ENCODE measurements at regions not wholly inside any gene's neighbourhood (a gene's known extent, or its start where the extent isn't known, plus 50 kb on each side); places are given as distances from the start of the nearest gene placed in this dataset.

- DNase-seq = no peak
These were observed 620.0 kb upstream of the B3GALT2 start for GRCh38 chr1:193806079-193807048.

GRCh38 chr1:193799948-193800690 lies 613.7 kb upstream of the B3GALT2 start:
- peak; percentile 19 for DNase-seq

- DNase-seq = no peak
These were observed 613.0 kb upstream of the B3GALT2 start for GRCh38 chr1:193799371-193799770.

- no peak for DNase-seq
These were observed 607.8 kb upstream of the B3GALT2 start for GRCh38 chr1:193794239-193794638.

- no peak for DNase-seq
These were observed 605.3 kb upstream of the B3GALT2 start for GRCh38 chr1:193791746-193792145.

GRCh38 chr1:193787061-193787460 lies 600.6 kb upstream of the B3GALT2 start:
- DNase-seq = no peak

GRCh38 chr1:193785850-193786420 lies 599.5 kb upstream of the B3GALT2 start:
- DNase-seq = no peak

- no peak for DNase-seq
These were observed 588.3 kb upstream of the B3GALT2 start for GRCh38 chr1:193774536-193775323.

- no peak for DNase-seq
These were observed 585.2 kb upstream of the B3GALT2 start for GRCh38 chr1:193771596-193771995.

- DNase-seq = no peak
These were observed 583.2 kb upstream of the B3GALT2 start for GRCh38 chr1:193769651-193770050.

- DNase-seq = no peak
These were observed 581.5 kb upstream of the B3GALT2 start for GRCh38 chr1:193767886-193768285.

GRCh38 chr1:193766329-193766728 lies 579.9 kb upstream of the B3GALT2 start:
- DNase-seq = no peak

GRCh38 chr1:193763266-193763665 lies 576.9 kb upstream of the B3GALT2 start:
- no peak for DNase-seq

- no peak for DNase-seq
These were observed 575.8 kb upstream of the B3GALT2 start for GRCh38 chr1:193762236-193762635.

GRCh38 chr1:193755441-193755840 lies 569.0 kb upstream of the B3GALT2 start:
- DNase-seq = no peak

- no peak for DNase-seq
These were observed 568.5 kb upstream of the B3GALT2 start for GRCh38 chr1:193754732-193755427.

GRCh38 chr1:193754151-193754550 lies 567.7 kb upstream of the B3GALT2 start:
- no peak for DNase-seq

- no peak for DNase-seq
These were observed 566.8 kb upstream of the B3GALT2 start for GRCh38 chr1:193753038-193753756.

GRCh38 chr1:193749868-193750267 lies 563.5 kb upstream of the B3GALT2 start:
- no peak for DNase-seq

- DNase-seq = no peak
These were observed 561.2 kb upstream of the B3GALT2 start for GRCh38 chr1:193747579-193747978.

- DNase-seq = no peak
These were observed 554.8 kb upstream of the B3GALT2 start for GRCh38 chr1:193741228-193741627.

Measured in stimulated activated CD4-positive, alpha-beta T cell treated with anti-CD3 and anti-CD28 coated beads, Interleukin-4, amount 100 ng/mL, for 24 hours (primary cell).